Neural cell (in vitro differentiated cells): ENCODE measurements at regions not wholly inside any gene's neighbourhood (a gene's known extent, or its start where the extent isn't known, plus 50 kb on each side); places are given as distances from the start of the nearest gene placed in this dataset.

Experiments used
- H2AFZ ChIP-seq: fragments of 200-600, 300-800 bp; sonication (generic), shearing (Covaris generic); 2 replicates; pipeline ENCODE4 v1.6.0; 2014; ENCODE audit warnings: low read depth, mild to moderate bottlenecking, antibody characterized with exemption, low read length, moderate library complexity
- H3F3A ChIP-seq: fragments of 200-600 bp; shearing (Covaris generic); 2 replicates; pipeline ENCODE4 v1.6.1; 2016; ENCODE audit warnings: mild to moderate bottlenecking, moderate library complexity, mixed read lengths, antibody characterized with exemption, low read length; ENCODE audit not compliant: insufficient read depth, poor library complexity, severe bottlenecking
- H3K27ac ChIP-seq: fragments of 200-600, 300-800 bp; sonication (generic), shearing (Covaris generic); 2 replicates; pipeline ENCODE4 v1.5.1; 2014; ENCODE audit warnings: mild to moderate bottlenecking, low read length, moderate library complexity
- H3K27me3 ChIP-seq: fragments of 300-800, 200-600 bp; sonication (generic), shearing (Covaris generic); 2 replicates; pipeline ENCODE4 v1.6.0; 2014; ENCODE audit warnings: mild to moderate bottlenecking, low read depth, low read length, moderate library complexity; ENCODE audit not compliant: insufficient read depth
- H3K36me3 ChIP-seq: fragments of 300-800, 200-600 bp; sonication (generic), shearing (Covaris generic); 2 replicates; pipeline ENCODE4 v1.5.1; 2014; ENCODE audit warnings: mild to moderate bottlenecking, antibody characterized with exemption, low read length, moderate library complexity; ENCODE audit not compliant: insufficient read depth
- H3K4me2 ChIP-seq: fragments of 300-800, 200-600 bp; sonication (generic), shearing (Covaris generic); 2 replicates; pipeline ENCODE4 v1.6.0; 2014; ENCODE audit warnings: mild to moderate bottlenecking, low read length
- H3K4me3 ChIP-seq: fragments of 300-800, 200-600 bp; sonication (generic), shearing (Covaris generic); 2 replicates; pipeline ENCODE4 v1.5.1; 2014; ENCODE audit warnings: mild to moderate bottlenecking, low read length, moderate library complexity
- H3K79me2 ChIP-seq: fragments of 200-600 bp; shearing (Covaris generic); replicated peaks from 2 replicates; pipeline ENCODE4 v1.6.0; 2014; ENCODE audit warnings: mild to moderate bottlenecking, low read length, moderate library complexity; ENCODE audit not compliant: insufficient read depth
- H3K9ac ChIP-seq: fragments of 300-800, 200-600 bp; sonication (generic), shearing (Covaris generic); 2 replicates; pipeline ENCODE4 v1.6.1; 2016; ENCODE audit warnings: mild to moderate bottlenecking, low read length, mixed read lengths
- H3K9me2 ChIP-seq: fragments of 200-600 bp; shearing (Covaris generic); 2 replicates; pipeline ENCODE4 v1.6.1; 2016; ENCODE audit warnings: mild to moderate bottlenecking, low read length, mixed read lengths; ENCODE audit not compliant: insufficient read depth
- H3K9me3 ChIP-seq: fragments of 200-600, 300-800 bp; sonication (generic), shearing (Covaris generic); 2 replicates; pipeline ENCODE4 v1.6.1; 2016; ENCODE audit warnings: mild to moderate bottlenecking, mixed run types, low read length, moderate library complexity, mixed read lengths
- H4K20me1 ChIP-seq: fragments of 200-600 bp; shearing (Covaris generic); 2 replicates; pipeline ENCODE4 v1.6.1; 2016; ENCODE audit warnings: mild to moderate bottlenecking, mixed run types; ENCODE audit not compliant: insufficient read depth
- CTCF ChIP-seq: fragments of 450-650 bp; IDR thresholded peaks from 2 replicates; pipeline ENCODE4 v1.5.1; 2014; ENCODE audit warnings: antibody characterized with exemption, mild to moderate bottlenecking, moderate library complexity; ENCODE audit not compliant: poor library complexity, severe bottlenecking
- EP300 ChIP-seq: fragments of 450-650 bp; conservative IDR thresholded peaks from 2 replicates; pipeline ENCODE4 v1.6.1; 2014; ENCODE audit warnings: antibody characterized with exemption, mild to moderate bottlenecking, moderate library complexity; ENCODE audit not compliant: poor library complexity, severe bottlenecking
- EZH2 ChIP-seq: fragments of 200-600, 300-800 bp; shearing (Covaris generic), sonication (generic); IDR thresholded peaks from 2 replicates; pipeline ENCODE4 v1.6.1; 2014; ENCODE audit warnings: antibody characterized with exemption, low read length, borderline replicate concordance, mild to moderate bottlenecking; ENCODE audit not compliant: insufficient read depth, poor library complexity, severe bottlenecking
- MXI1 ChIP-seq: fragments of 450-650 bp; conservative IDR thresholded peaks from 2 replicates; pipeline ENCODE4 v1.6.1; 2014; ENCODE audit warnings: antibody characterized with exemption, mild to moderate bottlenecking; ENCODE audit not compliant: poor library complexity, severe bottlenecking
- POLR2AphosphoS5 ChIP-seq: IDR thresholded peaks from 2 replicates; pipeline ENCODE4 v1.6.1; 2012
- RAD21 ChIP-seq: fragments of 450-650 bp; conservative IDR thresholded peaks from 2 replicates; pipeline ENCODE4 v1.6.1; 2014; ENCODE audit warnings: antibody characterized with exemption, mild to moderate bottlenecking, moderate library complexity
- REST ChIP-seq: IDR thresholded peaks from 2 replicates; pipeline ENCODE4 v1.6.1; 2012; ENCODE audit warnings: borderline replicate concordance
- SMC3 ChIP-seq: fragments of 450-650 bp; conservative IDR thresholded peaks from 2 replicates; pipeline ENCODE4 v1.6.1; 2014; ENCODE audit warnings: antibody characterized with exemption, mild to moderate bottlenecking, moderate library complexity; ENCODE audit not compliant: poor library complexity
- TAF1 ChIP-seq: IDR thresholded peaks from 2 replicates; pipeline ENCODE4 v1.6.1; 2012; ENCODE audit warnings: low read depth

DNA sequence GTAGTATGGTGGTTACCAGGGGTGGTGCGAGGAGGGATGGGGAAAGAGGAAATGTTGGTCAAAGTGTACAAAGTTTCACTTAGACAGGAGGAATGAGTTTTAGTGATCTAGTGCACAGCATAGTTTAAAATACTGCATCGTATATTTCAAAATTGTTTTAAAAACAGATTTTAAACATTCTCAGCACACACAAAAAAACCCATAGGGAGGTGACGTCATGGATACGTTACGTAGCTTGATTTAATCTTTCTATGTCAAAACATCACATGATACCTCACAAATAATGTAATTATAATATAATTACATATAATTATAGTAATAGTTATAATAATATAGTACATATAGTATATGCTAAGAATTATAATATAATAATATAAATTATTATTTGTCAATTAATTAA lies 614.2 kb downstream of the TMEM114 start:
- Histone ChIP-seq H3K79me2 (no peaks in the 10 kb centered on the region), H3K9me2 (no peaks in the 10 kb centered on the region), H3F3A (no peaks in the 10 kb centered on the region), H4K20me1 (no peaks in the 10 kb centered on the region), H3K36me3 (no peaks in the 10 kb centered on the region), H3K9me3 (no peaks in the 10 kb centered on the region), H2AFZ (no peak overlapping the region), H3K9ac (no peak overlapping the region), H3K4me2 (no peak overlapping the region), H3K27ac (no peak overlapping the region), H3K4me3 (no peak overlapping the region), H3K27me3 (no peaks in the 10 kb centered on the region)
- no peak for TF ChIP-seq CTCF
- TF ChIP-seq EZH2: no peak
- no peak for TF ChIP-seq EP300
- no peak for TF ChIP-seq SMC3
- no peak for TF ChIP-seq POLR2AphosphoS5
- no peak for TF ChIP-seq TAF1
- TF ChIP-seq MXI1: no peak
- no peak for TF ChIP-seq REST
- TF ChIP-seq RAD21: no peak

DNA sequence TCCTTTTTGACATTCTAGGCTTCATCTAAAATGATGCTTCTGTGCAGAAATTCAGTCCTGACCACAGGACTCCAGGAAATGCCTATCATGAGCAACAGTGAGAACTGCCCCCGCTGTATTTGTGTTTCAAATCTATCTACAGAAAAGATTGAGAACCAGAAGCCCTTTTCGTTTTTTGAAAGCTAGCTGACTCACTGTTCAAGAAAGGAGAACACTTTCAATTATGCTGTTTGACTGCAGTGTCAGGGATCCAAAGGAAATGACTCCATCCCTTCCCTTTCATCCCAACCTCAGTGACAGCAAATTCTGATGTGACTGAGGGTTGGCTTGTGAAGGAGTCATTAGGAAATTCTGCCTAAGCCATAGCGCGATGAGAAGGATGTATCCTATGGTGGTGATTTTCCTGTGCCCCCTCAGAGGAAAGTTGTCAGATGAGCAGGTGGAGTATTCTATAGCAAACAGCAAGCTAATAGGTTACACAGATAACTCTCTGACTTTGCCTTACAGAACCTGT lies 622.3 kb downstream of the TMEM114 start:
- Histone ChIP-seq H3K79me2 (no peaks in the 10 kb centered on the region), H3K9me3 (no peaks in the 10 kb centered on the region), H4K20me1 (no peaks in the 10 kb centered on the region), H3K36me3 (no peaks in the 10 kb centered on the region), H3K27ac (no peak overlapping the region), H3F3A (no peaks in the 10 kb centered on the region), H3K4me3 (no peak overlapping the region), H3K4me2 (no peak overlapping the region), H3K9me2 (no peaks in the 10 kb centered on the region), H3K27me3 (no peaks in the 10 kb centered on the region), H3K9ac (no peak overlapping the region), H2AFZ (no peak overlapping the region)
- TF ChIP-seq REST (peak; percentile 92), POLR2AphosphoS5 (peak; percentile 20), TAF1 (no peak), CTCF (no peak), MXI1 (no peak)
